ENCODE measurements at regions not wholly inside any gene's neighbourhood (a gene's known extent, or its start where the extent isn't known, plus 50 kb on each side); places are given as distances from the start of the nearest gene placed in this dataset.
A peak's percentile ranks its signal among the peaks of the same experiment; 100 is the strongest.

DNA sequence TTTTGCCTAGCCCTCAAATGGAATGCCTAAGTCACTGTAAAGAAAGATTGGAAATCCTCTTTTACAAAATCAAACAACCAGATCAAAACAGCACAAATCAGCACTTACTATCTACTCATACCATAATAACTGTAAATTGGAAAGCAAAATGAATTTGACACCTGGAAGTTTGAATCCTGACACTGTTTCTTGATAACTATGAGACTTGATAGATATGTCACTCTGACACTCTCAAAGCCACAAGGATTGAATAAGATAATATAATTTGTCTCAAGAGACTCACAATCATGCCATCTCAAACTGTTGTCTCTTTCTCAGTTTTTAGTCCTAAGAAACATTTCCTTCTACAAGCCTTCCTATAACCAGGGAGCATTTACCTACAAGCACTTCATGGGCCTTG, 302.6 kb upstream of the DIAPH2 start:
- DNase-seq (ENCODE audit: low read depth), result no peak
- no peak overlapping the region for H3K4me3 ChIP-seq (replicated peaks; ENCODE audit: low read depth, low read length)
- TF ChIP-seq, protein P1, sequence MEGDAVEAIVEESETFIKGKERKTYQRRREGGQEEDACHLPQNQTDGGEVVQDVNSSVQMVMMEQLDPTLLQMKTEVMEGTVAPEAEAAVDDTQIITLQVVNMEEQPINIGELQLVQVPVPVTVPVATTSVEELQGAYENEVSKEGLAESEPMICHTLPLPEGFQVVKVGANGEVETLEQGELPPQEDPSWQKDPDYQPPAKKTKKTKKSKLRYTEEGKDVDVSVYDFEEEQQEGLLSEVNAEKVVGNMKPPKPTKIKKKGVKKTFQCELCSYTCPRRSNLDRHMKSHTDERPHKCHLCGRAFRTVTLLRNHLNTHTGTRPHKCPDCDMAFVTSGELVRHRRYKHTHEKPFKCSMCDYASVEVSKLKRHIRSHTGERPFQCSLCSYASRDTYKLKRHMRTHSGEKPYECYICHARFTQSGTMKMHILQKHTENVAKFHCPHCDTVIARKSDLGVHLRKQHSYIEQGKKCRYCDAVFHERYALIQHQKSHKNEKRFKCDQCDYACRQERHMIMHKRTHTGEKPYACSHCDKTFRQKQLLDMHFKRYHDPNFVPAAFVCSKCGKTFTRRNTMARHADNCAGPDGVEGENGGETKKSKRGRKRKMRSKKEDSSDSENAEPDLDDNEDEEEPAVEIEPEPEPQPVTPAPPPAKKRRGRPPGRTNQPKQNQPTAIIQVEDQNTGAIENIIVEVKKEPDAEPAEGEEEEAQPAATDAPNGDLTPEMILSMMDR (IDR thresholded peaks at IDR 0.05; ENCODE audit: low read length, missing control alignments), result no peak

DNA sequence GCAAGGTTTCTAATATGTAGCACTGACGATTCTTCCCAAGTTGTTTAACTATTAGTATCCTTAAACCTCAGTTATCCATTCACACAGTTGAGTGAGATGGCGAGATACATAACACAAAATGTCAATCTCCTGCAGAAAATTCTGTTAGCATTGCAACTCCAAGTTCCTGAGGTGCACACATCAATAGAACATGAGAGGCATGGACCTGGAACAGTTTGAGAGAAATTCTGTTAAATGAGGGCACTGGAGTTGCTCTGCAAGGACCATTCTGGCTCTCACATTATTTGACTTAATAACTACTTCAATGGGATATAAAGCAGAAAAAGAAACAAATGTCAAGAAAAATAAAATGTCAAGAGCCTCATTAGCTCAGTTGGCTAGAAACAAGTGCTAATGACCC, 301.2 kb upstream of the DIAPH2 start:
- TF ChIP-seq, protein P1 (IDR thresholded peaks at IDR 0.05; ENCODE audit: low read length, missing control alignments), result no peak
- DNase-seq (ENCODE audit: low read depth), result no peak
- H3K4me3 ChIP-seq (replicated peaks; ENCODE audit: low read depth, low read length), result no peak overlapping the region

DNA sequence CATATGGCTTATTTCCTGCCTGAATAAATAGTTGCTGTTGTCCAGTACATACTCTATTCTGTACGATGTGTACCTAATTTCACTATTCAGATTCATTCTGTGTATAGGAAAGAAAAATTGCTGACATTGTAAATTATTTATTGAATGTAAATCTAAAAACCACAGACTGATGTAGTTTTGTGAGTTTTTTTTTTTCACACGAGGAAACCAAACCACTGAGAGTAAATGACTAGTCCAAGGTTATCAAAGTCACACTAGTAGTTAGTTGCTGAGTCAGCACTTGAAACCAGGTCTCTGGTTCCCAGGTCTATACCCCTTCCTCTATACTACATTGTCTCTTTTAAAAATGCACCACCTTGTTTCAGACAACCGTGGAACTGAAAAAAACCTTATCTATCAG, 298.3 kb upstream of the DIAPH2 start:
- TF ChIP-seq, protein P1 (IDR thresholded peaks at IDR 0.05; ENCODE audit: low read length, missing control alignments), result no peak
- no peak overlapping the region for H3K4me3 ChIP-seq (replicated peaks; ENCODE audit: low read depth, low read length)
- DNase-seq (ENCODE audit: low read depth), result no peak

DNA sequence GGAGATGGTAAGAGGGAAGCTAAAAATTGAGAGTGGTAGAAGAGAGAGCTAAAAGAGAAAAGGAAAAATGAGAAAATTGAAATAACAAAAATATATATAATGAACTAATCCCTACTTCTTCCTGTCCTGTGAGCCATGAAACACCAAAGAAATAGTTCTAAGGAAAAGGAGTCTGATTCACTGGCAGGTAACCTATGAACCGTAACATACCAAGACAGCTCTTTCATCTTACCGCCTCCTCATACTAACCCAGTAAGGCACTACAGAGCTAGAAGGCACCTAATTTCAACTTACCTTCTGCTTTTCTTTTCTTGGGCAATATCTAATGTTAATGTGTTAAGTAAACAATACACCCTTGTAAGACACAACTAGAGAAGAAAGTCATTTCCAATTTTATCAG, 297.7 kb upstream of the DIAPH2 start:
- no peak overlapping the region for H3K4me3 ChIP-seq (replicated peaks; ENCODE audit: low read depth, low read length)
- DNase-seq (ENCODE audit: low read depth), result no peak
- TF ChIP-seq, protein P1 (IDR thresholded peaks at IDR 0.05; ENCODE audit: low read length, missing control alignments), result no peak

DNA sequence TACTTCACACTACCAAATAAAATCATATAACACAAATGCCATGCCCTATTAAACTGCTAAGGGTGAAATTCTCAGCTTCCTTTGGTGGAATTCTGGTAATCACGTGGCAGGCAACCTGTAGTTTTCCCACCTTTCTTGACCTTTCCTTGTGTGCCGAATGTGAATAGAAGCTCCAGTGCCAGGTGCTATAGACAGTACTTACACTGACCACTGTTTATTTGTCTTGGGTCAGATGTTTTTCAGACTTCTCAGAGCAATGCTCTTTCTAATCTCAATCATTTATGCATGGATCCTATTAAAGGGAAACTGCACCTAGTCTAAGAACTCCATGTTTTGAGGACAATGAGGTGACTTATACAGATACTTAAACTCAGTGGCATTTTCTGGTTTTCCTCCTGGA, 296.8 kb upstream of the DIAPH2 start:
- no peak overlapping the region for H3K4me3 ChIP-seq (replicated peaks; ENCODE audit: low read depth, low read length)
- TF ChIP-seq, protein P1 (IDR thresholded peaks at IDR 0.05; ENCODE audit: low read length, missing control alignments), result no peak
- no peak for DNase-seq (ENCODE audit: low read depth)

DNA sequence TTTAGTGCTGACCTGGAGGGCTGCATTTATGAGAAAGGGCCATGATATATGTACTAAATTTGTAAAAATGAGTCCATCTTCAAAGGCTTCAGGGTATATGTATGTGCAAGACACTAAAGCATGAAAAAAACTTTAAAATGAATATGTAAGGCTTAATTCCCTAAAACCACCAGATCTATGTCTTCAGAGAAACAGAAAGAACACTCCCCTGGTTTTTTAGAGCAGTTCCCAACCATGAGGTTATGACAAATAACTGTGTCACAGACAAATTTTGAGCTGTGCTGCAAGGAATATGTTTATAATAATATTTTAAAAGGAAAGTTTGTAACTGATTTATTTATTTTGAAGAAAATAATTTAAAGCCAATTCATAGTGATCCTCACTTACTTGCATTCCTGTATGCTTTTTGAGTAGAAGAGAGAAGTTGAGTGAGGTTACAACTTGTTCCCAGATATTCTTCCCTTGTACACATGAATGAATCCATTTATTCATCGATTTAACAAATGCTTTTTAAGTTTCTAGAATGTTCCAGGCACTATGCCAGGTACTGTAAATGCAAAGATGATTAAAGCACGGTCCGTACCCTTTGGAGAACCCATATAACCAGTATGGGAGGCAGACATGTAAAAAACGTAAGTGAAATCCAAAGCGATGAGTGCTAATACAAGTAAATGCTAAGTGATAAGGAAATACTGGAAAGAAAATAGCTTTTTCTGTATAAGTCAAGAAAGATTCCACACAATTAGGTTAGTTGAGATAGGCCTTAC, 295.2 kb upstream of the DIAPH2 start:
- TF ChIP-seq, protein P1 (IDR thresholded peaks at IDR 0.05; ENCODE audit: low read length, missing control alignments), result no peak
- peak; percentile 42 for DNase-seq (ENCODE audit: low read depth)
- H3K4me3 ChIP-seq (replicated peaks; ENCODE audit: low read depth, low read length), result no peak overlapping the region

DNA sequence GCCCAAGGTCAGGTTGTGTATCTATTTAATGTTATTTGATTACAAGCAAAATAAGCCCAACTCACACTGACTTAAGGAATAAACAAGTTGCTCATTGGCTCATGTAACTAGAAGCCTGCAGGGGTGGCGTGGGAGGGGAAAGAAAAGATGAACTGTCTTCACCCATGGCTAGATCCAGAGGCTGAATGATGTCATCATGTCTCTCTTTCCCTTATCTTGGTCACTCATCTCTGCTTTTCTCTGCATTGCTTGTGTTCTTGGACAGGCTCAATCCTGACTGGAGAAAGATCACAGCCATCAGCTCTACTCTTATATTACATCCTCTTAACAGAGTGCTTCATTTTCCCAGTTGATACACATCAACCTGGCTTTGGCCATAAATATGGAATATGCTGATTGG, 290.0 kb upstream of the DIAPH2 start:
- H3K4me3 ChIP-seq (replicated peaks; ENCODE audit: low read depth, low read length), result no peak overlapping the region
- DNase-seq (ENCODE audit: low read depth), result no peak
- TF ChIP-seq, protein P1 (IDR thresholded peaks at IDR 0.05; ENCODE audit: low read length, missing control alignments), result no peak

Measured in fibroblast of pulmonary artery (primary cell).